ENCODE measurements at regions not wholly inside any gene's neighbourhood (a gene's known extent, or its start where the extent isn't known, plus 50 kb on each side); places are given as distances from the start of the nearest gene placed in this dataset.

DNA sequence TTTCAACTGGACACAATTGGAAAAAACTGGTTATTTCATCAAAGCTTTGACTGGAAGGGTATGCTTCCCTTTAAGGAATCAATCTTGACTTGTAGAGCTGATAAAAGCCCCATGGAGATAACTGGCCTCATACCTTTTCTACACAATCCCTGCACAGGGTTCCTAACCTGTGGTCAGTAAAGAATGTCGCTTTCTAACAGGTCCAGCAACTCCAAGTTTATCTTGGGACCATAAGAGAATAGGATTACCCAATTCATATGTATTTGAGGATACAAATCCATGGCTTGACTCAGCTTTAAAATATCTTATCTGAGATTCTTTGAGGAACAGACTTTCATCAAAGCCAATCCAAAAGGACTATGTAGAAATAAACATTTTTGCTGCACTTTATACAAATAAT is 1399.8 kb upstream of the PABPC4L start:
- TF ChIP-seq, protein P1, sequence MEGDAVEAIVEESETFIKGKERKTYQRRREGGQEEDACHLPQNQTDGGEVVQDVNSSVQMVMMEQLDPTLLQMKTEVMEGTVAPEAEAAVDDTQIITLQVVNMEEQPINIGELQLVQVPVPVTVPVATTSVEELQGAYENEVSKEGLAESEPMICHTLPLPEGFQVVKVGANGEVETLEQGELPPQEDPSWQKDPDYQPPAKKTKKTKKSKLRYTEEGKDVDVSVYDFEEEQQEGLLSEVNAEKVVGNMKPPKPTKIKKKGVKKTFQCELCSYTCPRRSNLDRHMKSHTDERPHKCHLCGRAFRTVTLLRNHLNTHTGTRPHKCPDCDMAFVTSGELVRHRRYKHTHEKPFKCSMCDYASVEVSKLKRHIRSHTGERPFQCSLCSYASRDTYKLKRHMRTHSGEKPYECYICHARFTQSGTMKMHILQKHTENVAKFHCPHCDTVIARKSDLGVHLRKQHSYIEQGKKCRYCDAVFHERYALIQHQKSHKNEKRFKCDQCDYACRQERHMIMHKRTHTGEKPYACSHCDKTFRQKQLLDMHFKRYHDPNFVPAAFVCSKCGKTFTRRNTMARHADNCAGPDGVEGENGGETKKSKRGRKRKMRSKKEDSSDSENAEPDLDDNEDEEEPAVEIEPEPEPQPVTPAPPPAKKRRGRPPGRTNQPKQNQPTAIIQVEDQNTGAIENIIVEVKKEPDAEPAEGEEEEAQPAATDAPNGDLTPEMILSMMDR (IDR thresholded peaks at IDR 0.05; ENCODE audit: poor library complexity), result no peak
- no peak for TF ChIP-seq EZH2phosphoT487 (IDR thresholded peaks at IDR 0.05; ENCODE audit: low read depth, severe bottlenecking, unreplicated experiment)
